ENCODE measurements at regions not wholly inside any gene's neighbourhood (a gene's known extent, or its start where the extent isn't known, plus 50 kb on each side); places are given as distances from the start of the nearest gene placed in this dataset.
A peak's percentile ranks its signal among the peaks of the same experiment; 100 is the strongest.

DNA sequence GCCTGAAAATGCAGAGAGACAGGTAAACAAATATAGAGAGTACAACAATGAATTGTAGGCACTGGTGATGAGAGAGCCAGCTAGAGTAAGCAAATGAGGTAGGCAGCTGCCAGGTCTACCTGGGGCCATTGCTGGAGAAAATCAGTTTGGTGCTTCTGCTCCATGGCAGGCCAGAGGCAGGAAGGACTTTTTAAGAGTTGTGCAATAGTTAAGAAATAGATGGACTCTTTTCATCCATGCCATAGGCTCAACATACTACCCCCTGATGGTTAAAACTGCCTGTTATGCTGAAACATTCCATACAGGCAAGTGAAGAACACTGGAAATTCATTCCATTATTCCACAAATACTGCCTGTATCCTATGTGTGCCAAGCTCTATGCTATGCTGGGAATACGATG lies 86.5 kb upstream of the CCDC112 start:
- in situ Hi-C loops (cut with MboI; ENCODE audit: low sequenced_read_pairs): no loop called here
- Histone ChIP-seq H3K9ac (ENCODE audit: low read depth, low read length) (no peak overlapping the region), H3K9me3 (ENCODE audit: control insufficient read depth, insufficient read depth, low read length) (no peaks in the 10 kb centered on the region), H2AK9ac (replicated peaks; ENCODE audit: low read depth, low read length, poor library complexity) (no peak overlapping the region), H4K8ac (ENCODE audit: low read depth in 2 of 2, low read length in 2 of 2) (no peak overlapping the region), H3K18ac (ENCODE audit: low read depth, low read length) (no peak overlapping the region), H3K56ac (ENCODE audit: extremely low read depth, insufficient read depth, low read length) (no peak overlapping the region), H2AK5ac (ENCODE audit: low read depth, low read length) (no peak overlapping the region), H2BK20ac (ENCODE audit: low read depth, low read length) (no peak overlapping the region), H3K27me3 (ENCODE audit: control insufficient read depth, insufficient read depth, low read length) (no peaks in the 10 kb centered on the region), H3K27ac (ENCODE audit: insufficient read depth, low read length) (no peak overlapping the region), H2BK5ac (ENCODE audit: low read depth, low read length, poor library complexity, severe bottlenecking) (no peak overlapping the region), H3K23ac (ENCODE audit: low read depth, low read length) (no peak overlapping the region), H3K4ac (ENCODE audit: low read depth, low read length) (no peak overlapping the region), H3K79me1 (ENCODE audit: low read depth in 1 of 2, low read length in 2 of 2) (no peaks in the 10 kb centered on the region), H4K91ac (ENCODE audit: insufficient read depth, low read depth, low read length) (no peak overlapping the region), H4K5ac (ENCODE audit: low read depth, low read length) (no peak overlapping the region), H2BK120ac (ENCODE audit: low read depth, low read length) (no peak overlapping the region), H3K36me3 (ENCODE audit: control insufficient read depth, insufficient read depth, low read length) (no peaks in the 10 kb centered on the region), H3K9me1 (ENCODE audit: insufficient read depth, low read length) (peaks cover under 1% of the 10 kb centered on the region; the same call in 1 of the 2 replicates), H3K14ac (replicated peaks; ENCODE audit: low read depth, low read length) (no peak overlapping the region), H3K4me2 (ENCODE audit: low read depth, low read length) (no peak overlapping the region), H2BK15ac (ENCODE audit: low read depth, low read length) (no peak overlapping the region), H3K4me1 (ENCODE audit: control insufficient read depth, insufficient read depth, low read length) (peaks cover 3% of the 10 kb centered on the region), H2AFZ (replicated peaks; ENCODE audit: low read length, poor library complexity) (no peak overlapping the region), H4K20me1 (ENCODE audit: insufficient read depth, low read length) (no peaks in the 10 kb centered on the region), H3K4me3 (ENCODE audit: insufficient read depth, low read depth, low read length) (no peak overlapping the region)
- no TSS peak for BruUV-seq (replicated peaks)
- ChIA-PET POLR2A (ENCODE audit: unreplicated experiment) (no interaction called here), CTCF (no interaction called here)
- ATAC-seq (ENCODE audit: low read depth) (no peak), DNase-seq (no peak)
- TF ChIP-seq CHD1 (IDR thresholded peaks at IDR 0.05; ENCODE audit: low read depth, low read length) (no peak), FOS (IDR thresholded peaks at IDR 0.05; ENCODE audit: low read depth, low read length) (no peak), POLR2A (IDR thresholded peaks at IDR 0.05; ENCODE audit: low read depth, low read length) (no peak), BHLHE40 (IDR thresholded peaks at IDR 0.05; ENCODE audit: low read depth, low read length) (no peak), CEBPB (IDR thresholded peaks at IDR 0.05; ENCODE audit: low read depth, low read length) (peak; percentile 84), MXI1 (IDR thresholded peaks at IDR 0.05; ENCODE audit: borderline replicate concordance, low read depth, low read length) (no peak), USF2 (IDR thresholded peaks at IDR 0.05; ENCODE audit: low read depth, low read length) (no peak), RAD21 (IDR thresholded peaks at IDR 0.05; ENCODE audit: low read length) (no peak)
- dilution Hi-C loops (cut with HindIII; ENCODE audit: low sequenced_read_pairs, unreplicated experiment): no loop called here
- intact Hi-C loops (cut with micrococcal nuclease): no loop called here
- no CpG with 5 or more reads among the region's 1 CpG for WGBS, 2 experiments (ENCODE audit: extremely low coverage in 2 of 2, insufficient read length in 1 of 2)

All from IMR-90 (cell line).